ENCODE measurements at regions not wholly inside any gene's neighbourhood (a gene's known extent, or its start where the extent isn't known, plus 50 kb on each side); places are given as distances from the start of the nearest gene placed in this dataset.
"Not testable (repeated sequence)": the region's sequence is repeated elsewhere in the genome, so short reads cannot be mapped to it uniquely, and the experiment has no call there.

- DNase-seq, result no peak
These were observed 665.7 kb upstream of the MDGA2 start for GRCh38 chr14:48341069-48341468.

GRCh38 chr14:48333221-48333920, 658.0 kb upstream of the MDGA2 start:
- DNase-seq, result no peak

- no peak for DNase-seq
These were observed 656.0 kb upstream of the MDGA2 start for GRCh38 chr14:48331421-48331820.

GRCh38 chr14:48325486-48325885, 650.1 kb upstream of the MDGA2 start:
- DNase-seq, result no peak

GRCh38 chr14:48323665-48324064, 648.3 kb upstream of the MDGA2 start:
- DNase-seq, result no peak

GRCh38 chr14:48319823-48320222, 644.4 kb upstream of the MDGA2 start:
- no peak for DNase-seq

- no peak for DNase-seq
These were observed 629.3 kb upstream of the MDGA2 start for GRCh38 chr14:48304729-48305128.

GRCh38 chr14:48289701-48290100, 614.3 kb upstream of the MDGA2 start:
- DNase-seq, result no peak

GRCh38 chr14:48285217-48285616, 609.8 kb upstream of the MDGA2 start:
- DNase-seq, result not testable (repeated sequence)

GRCh38 chr14:48275301-48275700, 599.9 kb upstream of the MDGA2 start:
- no peak for DNase-seq

GRCh38 chr14:48274826-48275225, 599.4 kb upstream of the MDGA2 start:
- no peak for DNase-seq

GRCh38 chr14:48267926-48268325, 592.5 kb upstream of the MDGA2 start:
- DNase-seq, result not testable (repeated sequence)

- DNase-seq, result not testable (repeated sequence)
These were observed 590.8 kb upstream of the MDGA2 start for GRCh38 chr14:48266201-48266600.

GRCh38 chr14:48261436-48261835, 586.0 kb upstream of the MDGA2 start:
- no peak for DNase-seq

GRCh38 chr14:48260394-48261295, 585.2 kb upstream of the MDGA2 start:
- DNase-seq, result not testable (repeated sequence)

GRCh38 chr14:48259876-48260275, 584.5 kb upstream of the MDGA2 start:
- DNase-seq, result not testable (repeated sequence)

- not testable (repeated sequence) for DNase-seq
These were observed 583.8 kb upstream of the MDGA2 start for GRCh38 chr14:48259232-48259631.

GRCh38 chr14:48258703-48259102, 583.3 kb upstream of the MDGA2 start:
- DNase-seq, result not testable (repeated sequence)

GRCh38 chr14:48253020-48253419, 577.6 kb upstream of the MDGA2 start:
- no peak for DNase-seq

- no peak for DNase-seq
These were observed 575.9 kb upstream of the MDGA2 start for GRCh38 chr14:48251290-48251689.

GRCh38 chr14:48250575-48250974, 575.2 kb upstream of the MDGA2 start:
- DNase-seq, result no peak

- DNase-seq, result no peak
These were observed 572.6 kb upstream of the MDGA2 start for GRCh38 chr14:48247977-48248376.

GRCh38 chr14:48243900-48244299, 568.5 kb upstream of the MDGA2 start:
- DNase-seq, result no peak

GRCh38 chr14:48229091-48229490, 553.7 kb upstream of the MDGA2 start:
- no peak for DNase-seq

Data from stimulated activated CD8-positive, alpha-beta memory T cell treated with anti-CD3 and anti-CD28 coated beads, Interleukin-4, amount 100 ng/mL, for 48 hours (primary cell).